Dedifferentiated amniotic fluid mesenchymal stem cell (primary cell): ENCODE measurements at regions not wholly inside any gene's neighbourhood (a gene's known extent, or its start where the extent isn't known, plus 50 kb on each side); places are given as distances from the start of the nearest gene placed in this dataset.
"Not testable (repeated sequence)": the region's sequence is repeated elsewhere in the genome, so short reads cannot be mapped to it uniquely, and the experiment has no call there.

Experiments used
- DNase-seq: peaks from one replicate; pipeline ENCODE4 v3.0.0-alpha.2; 2016; ENCODE audit errors: extremely low spot score

- DNase-seq: not testable (repeated sequence)
Measured at GRCh38 chr7:63587151-63587853, 411.3 kb upstream of the ZNF722 start.

- DNase-seq: not testable (repeated sequence)
Measured at GRCh38 chr7:63591249-63591648, 407.4 kb upstream of the ZNF722 start.

GRCh38 chr7:63603812-63604211 lies 394.8 kb upstream of the ZNF722 start:
- not testable (repeated sequence) for DNase-seq

GRCh38 chr7:63604853-63605252 lies 393.8 kb upstream of the ZNF722 start:
- DNase-seq: not testable (repeated sequence)

- DNase-seq: not testable (repeated sequence)
Measured at GRCh38 chr7:63617595-63617994, 381.1 kb upstream of the ZNF722 start.

GRCh38 chr7:63620169-63620735 lies 378.4 kb upstream of the ZNF722 start:
- not testable (repeated sequence) for DNase-seq

- not testable (repeated sequence) for DNase-seq
Measured at GRCh38 chr7:63627590-63628485, 370.8 kb upstream of the ZNF722 start.

- not testable (repeated sequence) for DNase-seq
Measured at GRCh38 chr7:63629024-63629423, 369.6 kb upstream of the ZNF722 start.

- not testable (repeated sequence) for DNase-seq
Measured at GRCh38 chr7:63636585-63636984, 362.1 kb upstream of the ZNF722 start.

- DNase-seq: not testable (repeated sequence)
Measured at GRCh38 chr7:63665553-63665952, 333.1 kb upstream of the ZNF722 start.

- DNase-seq: not testable (repeated sequence)
Measured at GRCh38 chr7:63691408-63691807, 307.2 kb upstream of the ZNF722 start.

GRCh38 chr7:63694296-63694695 lies 304.4 kb upstream of the ZNF722 start:
- DNase-seq: not testable (repeated sequence)
